ENCODE measurements at regions not wholly inside any gene's neighbourhood (a gene's known extent, or its start where the extent isn't known, plus 50 kb on each side); places are given as distances from the start of the nearest gene placed in this dataset.
"Not testable (repeated sequence)": the region's sequence is repeated elsewhere in the genome, so short reads cannot be mapped to it uniquely, and the experiment has no call there.

- no peak for DNase-seq
Measured at GRCh38 chr6:12627053-12627452, 89.5 kb upstream of the PHACTR1 start.

DNA sequence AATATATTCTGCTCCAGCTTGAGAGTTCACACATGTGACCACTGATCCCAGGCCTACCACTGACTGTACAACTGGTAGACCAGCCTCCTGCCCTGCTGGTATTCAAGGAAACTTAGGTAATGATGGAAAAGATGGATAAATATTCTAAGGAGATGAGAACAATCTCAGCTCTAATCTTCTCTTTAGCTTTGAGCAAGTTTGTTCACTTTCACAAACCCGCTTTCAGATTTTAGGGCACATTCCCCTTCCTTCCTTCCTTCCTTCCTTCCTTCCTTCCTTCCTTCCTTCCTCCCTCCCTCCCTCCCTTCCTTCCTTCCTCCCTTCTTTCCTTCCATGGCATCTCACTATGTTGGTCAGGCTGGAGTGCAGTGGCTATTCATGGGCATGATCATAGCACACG, 88.2 kb upstream of the PHACTR1 start:
- DNase-seq, result no peak

- DNase-seq, result peak; percentile 28 to 48
Measured at GRCh38 chr6:12633746-12634145, 82.8 kb upstream of the PHACTR1 start.

GRCh38 chr6:12635375-12635774, 81.2 kb upstream of the PHACTR1 start:
- DNase-seq, result no peak

- no peak for DNase-seq
Measured at GRCh38 chr6:12635813-12636212, 80.8 kb upstream of the PHACTR1 start.

DNA sequence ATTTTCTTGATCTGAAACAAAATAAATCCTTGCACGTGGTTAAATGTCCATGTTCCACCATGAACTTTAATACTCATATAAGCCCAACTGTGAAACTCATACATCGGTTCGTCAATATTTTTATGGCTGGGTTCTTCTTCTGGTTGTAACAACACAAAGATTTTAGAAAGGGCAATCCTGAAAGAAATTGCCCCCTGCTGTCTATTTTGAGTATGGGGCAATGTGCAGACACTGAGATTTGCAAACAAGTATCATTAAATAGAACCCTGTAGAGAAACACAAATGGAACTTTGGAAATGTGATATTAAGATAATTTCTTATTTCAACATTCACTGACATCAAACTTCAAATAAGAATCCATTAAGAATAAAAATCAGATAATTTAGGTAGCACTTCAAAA, 80.2 kb upstream of the PHACTR1 start:
- no peak for DNase-seq

- DNase-seq, result peak; percentile 75 to 78
Measured at GRCh38 chr6:12637960-12638641, 78.5 kb upstream of the PHACTR1 start.

GRCh38 chr6:12640438-12640837, 76.1 kb upstream of the PHACTR1 start:
- DNase-seq, result no peak

GRCh38 chr6:12641785-12642184, 74.8 kb upstream of the PHACTR1 start:
- DNase-seq, result not testable (repeated sequence)

GRCh38 chr6:12645941-12646340, 70.6 kb upstream of the PHACTR1 start:
- no peak for DNase-seq

- DNase-seq, result no peak
Measured at GRCh38 chr6:12648171-12648570, 68.4 kb upstream of the PHACTR1 start.

DNA sequence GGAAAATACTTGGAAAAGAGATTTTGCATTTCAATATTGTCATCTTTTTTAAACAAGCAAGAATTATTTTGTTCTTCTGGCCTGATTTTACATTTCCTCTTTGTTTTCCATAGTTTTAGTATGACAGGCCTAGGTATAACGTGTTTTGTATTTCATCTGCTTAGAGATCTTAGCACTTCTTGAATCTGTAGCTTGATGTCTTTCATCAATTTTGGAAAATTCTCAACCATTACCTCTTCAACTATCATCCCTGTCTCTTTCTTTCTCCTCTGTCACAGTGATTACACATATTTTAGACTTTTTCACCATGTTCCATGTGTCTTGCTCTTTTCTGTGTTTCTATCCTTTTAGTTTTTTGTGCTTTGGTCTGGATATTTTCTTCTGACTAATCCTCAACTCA, 67.2 kb upstream of the PHACTR1 start:
- no peak for DNase-seq

- DNase-seq, result peak in 1 of 2 donors; percentile 9
Measured at GRCh38 chr6:12653486-12653885, 63.1 kb upstream of the PHACTR1 start.

DNA sequence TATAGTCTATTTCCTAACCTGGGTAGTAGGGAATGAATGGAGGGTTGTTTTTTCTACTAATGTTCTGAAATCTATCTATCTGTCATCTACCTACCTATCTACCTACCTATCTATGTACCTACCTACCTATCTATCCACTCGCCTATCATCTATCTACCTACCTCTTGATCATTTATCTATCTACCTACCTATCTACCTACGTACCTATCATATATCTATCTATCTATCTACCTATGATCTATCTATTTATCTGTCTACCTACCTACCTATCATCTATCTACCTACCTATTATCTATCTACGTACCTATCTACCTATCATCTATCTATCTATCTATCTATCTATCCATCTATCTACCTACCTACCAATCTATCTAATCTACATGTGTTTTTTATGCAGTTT, 62.5 kb upstream of the PHACTR1 start:
- DNase-seq, result no peak

DNA sequence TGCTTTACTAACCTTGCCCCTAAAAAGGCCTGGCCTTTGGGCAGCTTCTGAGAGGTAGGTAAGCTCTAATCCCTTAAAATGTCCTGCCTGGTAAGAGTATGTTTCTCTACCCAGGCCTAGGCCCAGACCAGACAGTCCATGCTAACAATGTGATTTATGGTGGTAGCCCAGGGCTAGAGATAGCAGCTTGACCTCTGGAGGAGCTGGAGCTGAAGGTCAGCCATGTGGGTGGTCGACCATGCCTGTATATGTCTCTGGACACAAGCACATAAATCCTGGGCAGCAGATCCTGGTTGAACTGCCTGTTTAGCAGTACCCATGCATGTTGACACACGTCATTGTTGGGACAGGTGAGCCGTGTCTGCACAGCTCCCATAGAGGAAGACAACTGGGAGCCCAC, 62.1 kb upstream of the PHACTR1 start:
- no peak for DNase-seq

DNA sequence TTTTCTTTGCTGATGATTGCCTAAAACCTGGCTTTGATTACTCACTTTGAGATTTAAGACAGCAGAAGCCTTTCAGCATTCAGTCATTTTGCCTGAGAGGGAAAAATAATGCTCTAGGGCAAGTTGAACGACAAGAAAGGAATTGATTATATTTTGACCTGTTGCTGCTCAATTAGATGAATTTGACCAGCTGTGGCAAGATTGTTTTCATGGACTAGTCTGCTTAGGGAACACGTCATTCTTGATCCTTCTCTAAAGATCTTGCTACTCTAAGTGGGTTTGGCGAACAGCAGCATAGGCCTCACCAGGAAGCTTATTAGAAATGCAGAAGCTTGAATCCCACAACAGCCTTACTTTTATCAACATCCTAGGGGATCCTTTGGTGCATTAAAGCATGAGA, 59.7 kb upstream of the PHACTR1 start:
- DNase-seq, result no peak

DNA sequence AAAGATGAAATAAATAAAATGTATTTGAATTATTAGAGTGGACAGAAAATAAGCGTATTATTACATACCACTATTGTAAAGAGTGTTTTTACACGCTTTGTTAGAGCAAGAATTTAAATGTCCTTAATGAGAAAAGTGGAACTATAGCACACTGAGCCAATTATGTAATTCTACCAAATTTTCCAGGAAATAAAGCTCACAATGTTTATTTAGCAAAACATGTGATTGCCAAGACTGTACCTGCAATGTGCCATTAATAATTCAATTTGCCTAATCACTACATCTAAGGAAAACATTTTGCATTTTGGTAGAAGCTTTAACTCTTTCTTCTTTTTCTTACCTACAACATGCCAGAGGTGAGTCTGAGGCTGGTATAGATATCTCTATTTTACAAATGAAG, 58.7 kb upstream of the PHACTR1 start:
- no peak for DNase-seq

DNA sequence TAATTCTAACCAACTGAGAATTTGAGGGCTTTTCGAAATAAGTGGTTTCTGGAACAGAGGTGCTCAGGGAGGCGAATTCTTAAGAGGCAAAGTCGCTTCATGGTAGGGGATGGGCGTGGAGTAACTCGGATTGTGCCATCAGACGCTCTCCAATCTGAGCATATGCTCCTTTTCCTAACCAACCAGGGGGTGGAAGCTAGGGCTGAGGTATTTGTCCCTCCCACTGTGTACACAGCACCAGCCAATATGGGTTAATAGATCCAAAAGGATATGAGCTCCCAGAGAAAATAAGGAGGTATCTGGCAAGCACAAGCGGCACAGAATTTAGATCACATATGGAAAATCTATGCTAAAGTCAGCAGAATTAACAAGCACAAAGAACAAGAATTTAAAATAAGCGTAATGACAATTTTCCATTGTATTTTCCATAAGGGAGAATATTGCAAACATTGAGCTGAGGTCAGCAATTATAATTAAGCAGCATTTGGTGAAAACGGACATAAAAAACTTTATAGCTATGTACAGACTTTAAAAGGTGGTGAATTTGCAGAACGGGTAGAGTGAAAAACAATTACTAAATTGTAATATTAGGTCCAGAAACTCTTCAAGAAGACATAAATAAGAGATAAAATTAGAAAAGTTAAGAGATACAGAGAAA, 55.0 kb upstream of the PHACTR1 start:
- no peak for DNase-seq
